ENCODE measurements at regions not wholly inside any gene's neighbourhood (a gene's known extent, or its start where the extent isn't known, plus 50 kb on each side); places are given as distances from the start of the nearest gene placed in this dataset.
A peak's percentile ranks its signal among the peaks of the same experiment; 100 is the strongest.

- peak; percentile 18 for DNase-seq (ENCODE audit: extremely low read depth, insufficient read length)
- Histone ChIP-seq H3K36me3 (ENCODE audit: control insufficient read depth, insufficient read depth, low read length) (no peaks in the 10 kb centered on the region), H3K4me3 (replicated peaks; ENCODE audit: low read depth, low read length) (no peak overlapping the region), H3K27me3 (replicated peaks; ENCODE audit: control insufficient read depth, insufficient read depth, low read length) (no peaks in the 10 kb centered on the region)
- TF ChIP-seq CTCF (IDR thresholded peaks at IDR 0.05; ENCODE audit: insufficient read depth, low read length, poor library complexity, severe bottlenecking): no peak
Observed at GRCh38 chrX:69362856-69363255, 141.3 kb upstream of the NALF2 start.

- no peak for DNase-seq (ENCODE audit: extremely low read depth, insufficient read length)
- Histone ChIP-seq H3K4me3 (replicated peaks; ENCODE audit: low read depth, low read length) (no peak overlapping the region), H3K27me3 (replicated peaks; ENCODE audit: control insufficient read depth, insufficient read depth, low read length) (no peaks in the 10 kb centered on the region), H3K36me3 (ENCODE audit: control insufficient read depth, insufficient read depth, low read length) (no peaks in the 10 kb centered on the region)
- no peak for TF ChIP-seq CTCF (IDR thresholded peaks at IDR 0.05; ENCODE audit: insufficient read depth, low read length, poor library complexity, severe bottlenecking)
Observed at GRCh38 chrX:69362354-69362753, 141.8 kb upstream of the NALF2 start.

GRCh38 chrX:69361311-69361845 lies 142.7 kb upstream of the NALF2 start:
- H3K27me3 ChIP-seq (replicated peaks; ENCODE audit: control insufficient read depth, insufficient read depth, low read length): no peaks in the 10 kb centered on the region
- no peak for TF ChIP-seq CTCF (IDR thresholded peaks at IDR 0.05; ENCODE audit: insufficient read depth, low read length, poor library complexity, severe bottlenecking)
- no peak for DNase-seq (ENCODE audit: extremely low read depth, insufficient read length)
- H3K36me3 ChIP-seq (ENCODE audit: control insufficient read depth, insufficient read depth, low read length): no peaks in the 10 kb centered on the region
- H3K4me3 ChIP-seq (replicated peaks; ENCODE audit: low read depth, low read length): no peak overlapping the region

GRCh38 chrX:69357317-69357716 lies 146.8 kb upstream of the NALF2 start:
- no peak overlapping the region for H3K4me3 ChIP-seq (replicated peaks; ENCODE audit: low read depth, low read length)
- DNase-seq (ENCODE audit: extremely low read depth, insufficient read length): no peak
- no peaks in the 10 kb centered on the region for H3K36me3 ChIP-seq (ENCODE audit: control insufficient read depth, insufficient read depth, low read length)
- no peaks in the 10 kb centered on the region for H3K27me3 ChIP-seq (replicated peaks; ENCODE audit: control insufficient read depth, insufficient read depth, low read length)
- TF ChIP-seq CTCF (IDR thresholded peaks at IDR 0.05; ENCODE audit: insufficient read depth, low read length, poor library complexity, severe bottlenecking): no peak

- Histone ChIP-seq H3K4me3 (replicated peaks; ENCODE audit: low read depth, low read length) (no peak overlapping the region), H3K27me3 (replicated peaks; ENCODE audit: control insufficient read depth, insufficient read depth, low read length) (no peaks in the 10 kb centered on the region), H3K36me3 (ENCODE audit: control insufficient read depth, insufficient read depth, low read length) (no peaks in the 10 kb centered on the region)
- no peak for TF ChIP-seq CTCF (IDR thresholded peaks at IDR 0.05; ENCODE audit: insufficient read depth, low read length, poor library complexity, severe bottlenecking)
- DNase-seq (ENCODE audit: extremely low read depth, insufficient read length): no peak
Observed at GRCh38 chrX:69324851-69325250, 159.6 kb upstream of the PJA1 start.
